H9 (cell line): ENCODE measurements at regions not wholly inside any gene's neighbourhood (a gene's known extent, or its start where the extent isn't known, plus 50 kb on each side); places are given as distances from the start of the nearest gene placed in this dataset.
A peak's percentile ranks its signal among the peaks of the same experiment; 100 is the strongest.

Experiments used
- DNase-seq: peaks from one replicate; pipeline ENCODE4 v3.0.0-alpha.2; 2017
- H2AFZ ChIP-seq: one replicate; pipeline ENCODE4 v1.6.1; 2013; ENCODE audit warnings: mild to moderate bottlenecking, low read length, control low read depth, moderate library complexity
- H2AK5ac ChIP-seq: 2 replicates; pipeline ENCODE4 v1.6.1; 2013; ENCODE audit warnings: low read length, control low read depth, mixed read lengths; ENCODE audit not compliant: insufficient read length
- H2BK120ac ChIP-seq: one replicate; pipeline ENCODE4 v1.6.1; 2013; ENCODE audit warnings: low read depth, mild to moderate bottlenecking, low read length, control low read depth, inconsistent platforms; ENCODE audit not compliant: poor library complexity, severe bottlenecking
- H2BK12ac ChIP-seq: 2 replicates; pipeline ENCODE4 v1.6.1; 2013; ENCODE audit warnings: low read length, control low read depth, mixed read lengths, low read depth; ENCODE audit not compliant: insufficient read length
- H2BK15ac ChIP-seq: 2 replicates; pipeline ENCODE4 v1.6.1; 2013; ENCODE audit warnings: low read depth, low read length, control low read depth
- H2BK20ac ChIP-seq: one replicate; pipeline ENCODE4 v1.6.1; 2013; ENCODE audit warnings: low read depth, mild to moderate bottlenecking, low read length, control low read depth, inconsistent platforms; ENCODE audit not compliant: poor library complexity, severe bottlenecking
- H2BK5ac ChIP-seq: 2 replicates; pipeline ENCODE4 v1.6.1; 2013; ENCODE audit warnings: low read length, control low read depth, mixed read lengths; ENCODE audit not compliant: insufficient read length
- H3K14ac ChIP-seq: 2 replicates; pipeline ENCODE4 v1.6.1; 2013; ENCODE audit warnings: low read length, control low read depth; ENCODE audit not compliant: insufficient read depth
- H3K18ac ChIP-seq: 2 replicates; pipeline ENCODE4 v1.6.1; 2013; ENCODE audit warnings: low read depth, mild to moderate bottlenecking, mixed read lengths, low read length, control low read depth; ENCODE audit not compliant: insufficient read length
- H3K23ac ChIP-seq: 2 replicates; pipeline ENCODE4 v1.6.1; 2013; ENCODE audit warnings: low read length, control low read depth, mixed read lengths, low read depth; ENCODE audit not compliant: insufficient read length
- H3K23me2 ChIP-seq: 2 replicates; pipeline ENCODE4 v1.6.1; 2013; ENCODE audit warnings: low read depth, mild to moderate bottlenecking, mixed read lengths, low read length, control low read depth; ENCODE audit not compliant: insufficient read length, poor library complexity, severe bottlenecking
- H3K27ac ChIP-seq: 2 replicates; pipeline ENCODE4 v1.5.1; 2013; ENCODE audit warnings: low read length, control low read depth, mixed read lengths, low read depth; ENCODE audit not compliant: insufficient read length
- H3K27me3 ChIP-seq: 2 replicates; pipeline ENCODE4 v1.6.1; 2013; ENCODE audit warnings: low read length, control low read depth, inconsistent platforms; ENCODE audit not compliant: insufficient read depth
- H3K4ac ChIP-seq: 2 replicates; pipeline ENCODE4 v1.6.1; 2013; ENCODE audit warnings: low read depth, mild to moderate bottlenecking, control low read depth, inconsistent platforms, low read length, moderate library complexity
- H3K4me1 ChIP-seq: 2 replicates; pipeline ENCODE4 v1.6.1; 2013; ENCODE audit warnings: low read length, control low read depth, inconsistent platforms; ENCODE audit not compliant: insufficient read depth
- H3K4me2 ChIP-seq: 2 replicates; pipeline ENCODE4 v1.6.1; 2013; ENCODE audit warnings: low read length, control low read depth, mixed read lengths; ENCODE audit not compliant: insufficient read length, insufficient read depth
- H3K56ac ChIP-seq: 2 replicates; pipeline ENCODE4 v1.6.1; 2013; ENCODE audit warnings: low read depth, mild to moderate bottlenecking, mixed read lengths, low read length, control low read depth; ENCODE audit not compliant: insufficient read length
- H3K79me1 ChIP-seq: 2 replicates; pipeline ENCODE4 v1.6.1; 2013; ENCODE audit warnings: low read depth, mild to moderate bottlenecking, moderate library complexity, low read length, control low read depth, inconsistent platforms; ENCODE audit not compliant: insufficient read depth, poor library complexity, severe bottlenecking
- H3K79me2 ChIP-seq: 2 replicates; pipeline ENCODE4 v1.6.1; 2013; ENCODE audit warnings: low read length, control low read depth, inconsistent platforms; ENCODE audit not compliant: insufficient read depth
- H3K9ac ChIP-seq: 2 replicates; pipeline ENCODE4 v1.6.1; 2013; ENCODE audit warnings: low read length, control low read depth, mixed read lengths; ENCODE audit not compliant: insufficient read length; ENCODE audit errors: extremely low read depth
- H3K9me3 ChIP-seq: one replicate; pipeline ENCODE4 v1.6.1; 2013; ENCODE audit warnings: low read depth, low read length, inconsistent platforms; ENCODE audit not compliant: control insufficient read depth
- H3T11ph ChIP-seq: one replicate; pipeline ENCODE4 v1.6.1; 2013; ENCODE audit warnings: mild to moderate bottlenecking, low read length, control low read depth, inconsistent platforms
- H4K20me1 ChIP-seq: one replicate; pipeline ENCODE4 v1.6.1; 2013; ENCODE audit not compliant: control insufficient read depth, insufficient read length, insufficient read depth
- H4K5ac ChIP-seq: 2 replicates; pipeline ENCODE4 v1.6.1; 2013; ENCODE audit warnings: low read depth, mild to moderate bottlenecking, mixed read lengths, low read length, control low read depth; ENCODE audit not compliant: insufficient read length
- H4K8ac ChIP-seq: replicated peaks from 2 replicates; pipeline ENCODE4 v1.6.1; 2013; ENCODE audit warnings: low read length, control low read depth, mixed read lengths, low read depth; ENCODE audit not compliant: insufficient read length
- H4K91ac ChIP-seq: 2 replicates; pipeline ENCODE4 v1.6.1; 2013; ENCODE audit warnings: low read depth, mild to moderate bottlenecking, moderate library complexity, mixed read lengths, low read length, control low read depth; ENCODE audit not compliant: insufficient read length
- H3K27ac Mint-ChIP-seq, 3 experiments: 2 replicates in 2 of 3; 3 replicates in 1 of 3; pipeline ENCODE4 v1.8.0; 2020 to 2021; ENCODE audit warnings: mixed read lengths in 3 of 3, mild to moderate bottlenecking in 1 of 3, moderate library complexity in 1 of 3
- H3K27me3 Mint-ChIP-seq: 2 replicates; pipeline ENCODE4 v1.8.0; 2021; ENCODE audit warnings: low read depth, mild to moderate bottlenecking, moderate library complexity, mixed read lengths
- H3K36me3 Mint-ChIP-seq, 3 experiments: 2 replicates in 2 of 3; 3 replicates in 1 of 3; pipeline ENCODE4 v1.8.0; 2020 to 2021; ENCODE audit warnings: low read depth in 3 of 3, mixed read lengths in 3 of 3; ENCODE audit not compliant: insufficient read depth in 1 of 3
- H3K4me1 Mint-ChIP-seq, 2 experiments: 2 replicates each; pipeline ENCODE4 v1.8.0; 2020; ENCODE audit warnings: mixed read lengths in 2 of 2
- H3K4me3 Mint-ChIP-seq, 2 experiments: 2 replicates in 1 of 2; 3 replicates in 1 of 2; pipeline ENCODE4 v1.8.0; 2020 to 2021; ENCODE audit warnings: mild to moderate bottlenecking in 2 of 2, mixed read lengths in 2 of 2, moderate library complexity in 1 of 2
- H3K9me3 Mint-ChIP-seq, 2 experiments: 2 replicates in 1 of 2; 3 replicates in 1 of 2; pipeline ENCODE4 v1.8.0; 2020; ENCODE audit warnings: mild to moderate bottlenecking in 2 of 2, mixed read lengths in 2 of 2, moderate library complexity in 1 of 2
- CTCF ChIP-seq: fragments of 200-600 bp; sonication (generic); conservative IDR thresholded peaks from 3 replicates; pipeline ENCODE4 v1.8.0; 2021; ENCODE audit warnings: antibody characterized with exemption, mild to moderate bottlenecking
- WGBS: extraction: QIAGEN DNeasy Blood & Tissue Kit; methylation state at CpG from one replicate; pipeline ENCODE4 v1.1.7; 2013; ENCODE audit warnings: missing lambda C conversion rate, low lambda C conversion rate, mixed read lengths; ENCODE audit not compliant: insufficient read length; ENCODE audit errors: extremely low coverage; 5-methylcytosine and 5-hydroxymethylcytosine counted together

DNA sequence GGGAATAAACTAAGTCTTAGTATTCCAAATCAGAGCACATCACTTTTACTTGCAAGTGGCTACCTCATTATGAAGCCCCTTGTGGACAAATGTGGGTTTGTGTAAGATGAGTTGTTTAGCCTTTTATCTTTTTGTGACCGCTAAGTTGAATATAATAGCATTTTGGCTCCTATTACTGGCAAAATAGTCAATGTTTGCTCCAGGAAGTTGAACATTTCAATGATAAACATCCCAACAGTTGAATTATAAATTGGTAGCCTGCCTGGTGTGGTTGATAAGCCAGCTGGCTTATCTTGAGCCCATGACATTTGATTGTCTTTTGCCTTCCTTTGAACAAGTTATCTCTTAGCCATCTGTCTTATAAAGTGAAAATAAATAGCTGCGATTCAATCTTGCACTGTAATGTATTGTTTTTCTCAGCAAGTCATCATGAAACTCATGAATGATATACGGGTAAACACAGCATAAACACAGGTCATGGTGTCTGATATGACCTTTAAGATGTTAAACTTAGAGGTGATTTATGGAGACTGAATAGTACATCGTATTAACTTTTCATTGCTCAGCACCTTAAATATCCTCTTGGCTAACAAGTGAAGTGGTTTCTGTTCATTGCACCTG is 338.4 kb downstream of the SOCS6 start:
- Mint-ChIP-seq H3K27ac (no peak overlapping the region; a peak in 1 of 7 replicates), H3K4me1 (no peaks in the 10 kb centered on the region), H3K9me3 (peaks cover 0 to 3% of the 10 kb centered on the region in 2 experiments; a peak in 1 of 5 replicates), H3K36me3 (no peaks in the 10 kb centered on the region), H3K4me3 (no peak overlapping the region), H3K27me3 (no peaks in the 10 kb centered on the region)
- Histone ChIP-seq H2BK12ac (no peak overlapping the region), H4K91ac (no peak overlapping the region), H3K18ac (no peak overlapping the region), H3K27me3 (no peaks in the 10 kb centered on the region), H3T11ph (no peak overlapping the region), H2BK20ac (no peak overlapping the region), H4K8ac (no peak overlapping the region), H3K23ac (no peak overlapping the region), H3K4me1 (no peaks in the 10 kb centered on the region), H3K23me2 (no peaks in the 10 kb centered on the region), H3K4me2 (no peak overlapping the region), H3K9me3 (no peaks in the 10 kb centered on the region), H3K79me1 (no peaks in the 10 kb centered on the region), H3K27ac (no peak overlapping the region), H3K56ac (no peak overlapping the region), H3K4ac (no peak overlapping the region), H4K5ac (no peak overlapping the region), H3K79me2 (no peaks in the 10 kb centered on the region), H3K14ac (no peak overlapping the region), H2BK15ac (no peak overlapping the region), H4K20me1 (no peaks in the 10 kb centered on the region), H2BK120ac (no peak overlapping the region), H2BK5ac (no peak overlapping the region), H3K9ac (no peak overlapping the region), H2AFZ (no peak overlapping the region), H2AK5ac (no peak overlapping the region)
- DNase-seq: no peak
- WGBS: no CpG with 5 or more reads among the region's 4 CpGs
- peak; percentile 38; the same call in 1 of the 3 replicates for TF ChIP-seq CTCF
